ENCODE measurements at regions not wholly inside any gene's neighbourhood (a gene's known extent, or its start where the extent isn't known, plus 50 kb on each side); places are given as distances from the start of the nearest gene placed in this dataset.

DNA sequence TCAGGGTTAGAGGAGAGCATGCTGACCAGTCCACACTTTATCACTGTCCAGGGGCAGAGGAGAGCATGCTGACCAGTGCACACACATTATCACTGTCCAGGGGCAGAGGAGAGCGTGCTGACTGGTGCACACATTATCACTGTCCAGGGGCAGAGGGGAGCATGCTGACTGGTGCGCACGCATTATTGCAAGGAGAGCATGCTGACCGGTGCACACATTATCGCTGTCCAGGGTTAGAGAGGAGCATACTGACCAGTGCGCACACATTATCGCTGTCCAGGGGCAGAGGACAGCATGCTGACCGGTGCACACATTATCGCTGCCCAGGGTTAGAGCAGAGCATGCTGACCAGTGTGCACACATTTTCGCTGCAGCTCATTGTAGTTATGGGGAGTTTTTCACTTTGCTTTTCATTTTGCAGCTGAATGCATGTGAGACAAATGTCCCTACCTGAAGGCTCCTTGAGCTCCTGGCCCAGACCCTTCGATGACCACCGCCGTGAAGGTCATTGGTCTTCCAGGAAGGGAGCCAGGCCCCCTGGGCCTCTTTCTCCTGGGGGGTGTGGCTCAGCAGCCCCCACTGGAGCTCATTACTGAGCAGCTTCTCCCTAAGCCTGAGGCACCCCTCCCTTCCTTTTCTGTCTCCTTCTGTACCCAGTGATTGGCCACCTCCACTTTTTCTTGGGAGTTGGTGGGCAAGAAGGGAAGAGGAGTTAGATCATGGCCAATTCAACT, 178.8 kb upstream of the AFDN start:
- H3K9me3 ChIP-seq, result no peaks in the 10 kb centered on the region
- no peaks in the 10 kb centered on the region for H3K36me3 ChIP-seq
- no peaks in the 10 kb centered on the region for H3K4me1 ChIP-seq
- no peak for TF ChIP-seq CTCF (IDR thresholded peaks at IDR 0.05)
- no peak overlapping the region for H3K27ac ChIP-seq
- no peaks in the 10 kb centered on the region for H3K27me3 ChIP-seq
- intact Hi-C loops (cut with DNase I), result no loop called here
- no peak overlapping the region for H3K4me3 ChIP-seq
- H3K9ac ChIP-seq (ENCODE audit: low read depth in 2 of 2, low read length in 2 of 2), result no peak overlapping the region
- no peak for DNase-seq

DNA sequence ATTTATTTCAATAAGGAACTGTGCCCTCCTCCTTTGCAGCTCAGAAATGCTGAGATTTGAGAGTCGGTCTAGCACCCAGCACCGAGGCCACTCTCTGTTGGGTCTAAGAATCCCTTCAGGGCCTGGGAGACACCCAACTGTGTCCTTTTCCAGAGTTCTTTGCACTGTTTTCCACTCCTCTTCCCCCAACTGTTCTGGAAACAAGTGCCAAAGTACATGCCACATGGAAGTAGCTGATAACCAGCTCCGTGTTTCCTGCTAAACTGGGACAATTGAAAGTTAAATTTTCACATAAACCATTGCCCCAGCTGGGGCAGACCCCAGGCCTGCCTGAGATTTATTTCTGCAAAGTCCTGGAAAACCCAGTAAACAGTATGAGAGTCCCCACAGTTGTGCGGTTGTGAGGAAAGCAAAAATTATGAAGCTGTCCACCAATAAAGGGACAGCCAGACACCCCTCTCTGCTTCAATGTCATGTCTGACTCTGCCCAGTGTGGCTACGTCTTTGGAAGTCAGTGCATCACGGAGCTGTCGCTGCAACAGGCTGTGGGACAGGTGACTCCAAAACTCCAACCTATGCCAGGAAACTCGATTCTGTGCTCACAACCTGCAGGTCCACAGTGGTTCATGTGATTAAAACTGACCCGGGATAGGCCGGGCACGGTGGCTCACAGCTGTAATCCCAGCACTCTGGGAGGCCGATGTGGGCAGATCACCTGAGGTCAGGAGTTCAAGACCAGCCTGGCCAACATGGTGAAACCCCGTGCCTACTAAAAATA, 178.0 kb upstream of the AFDN start:
- intact Hi-C loops (cut with DNase I), result no loop called here
- no peak for TF ChIP-seq CTCF (IDR thresholded peaks at IDR 0.05)
- no peaks in the 10 kb centered on the region for H3K4me1 ChIP-seq
- no peak overlapping the region for H3K9ac ChIP-seq (ENCODE audit: low read depth in 2 of 2, low read length in 2 of 2)
- no peaks in the 10 kb centered on the region for H3K27me3 ChIP-seq
- no peaks in the 10 kb centered on the region for H3K36me3 ChIP-seq
- H3K27ac ChIP-seq, result no peak overlapping the region
- no peak for DNase-seq
- no peaks in the 10 kb centered on the region for H3K9me3 ChIP-seq
- H3K4me3 ChIP-seq, result no peak overlapping the region

GRCh38 chr6:167649476-167649875, 177.2 kb upstream of the AFDN start:
- intact Hi-C loops (cut with DNase I), result no loop called here
- TF ChIP-seq CTCF (IDR thresholded peaks at IDR 0.05), result no peak
- H3K4me3 ChIP-seq, result no peak overlapping the region

DNA sequence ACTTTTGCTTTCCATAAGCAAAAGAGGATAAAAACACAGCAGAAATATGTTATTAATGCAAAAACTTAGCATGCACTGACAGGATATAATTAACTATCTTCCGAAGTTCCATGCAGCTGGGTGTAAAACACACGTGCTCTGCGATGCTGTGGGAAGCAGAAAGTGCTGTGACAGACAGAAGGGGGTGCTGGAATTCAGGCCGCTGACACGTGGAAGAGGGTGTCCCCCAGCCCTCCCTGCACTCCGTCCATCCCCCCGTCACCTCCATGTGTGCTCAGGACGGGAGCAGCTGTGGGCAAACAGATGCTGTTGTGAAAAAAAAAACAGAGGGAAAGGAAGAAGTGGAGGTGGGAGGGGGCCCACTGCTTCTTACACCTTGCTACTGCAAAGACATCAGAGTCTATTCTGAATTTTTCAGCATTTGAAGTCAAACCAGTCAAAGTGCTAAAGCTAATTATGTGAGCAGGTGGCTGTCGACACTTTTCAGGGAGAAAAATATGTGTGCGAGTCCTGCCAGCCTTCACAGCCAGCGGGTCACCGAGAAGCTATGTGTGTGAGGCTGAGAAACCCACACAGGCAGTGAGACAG, 175.9 kb upstream of the AFDN start:
- no peak overlapping the region for H3K4me3 ChIP-seq
- intact Hi-C loops (cut with DNase I), result no loop called here
- H3K27me3 ChIP-seq, result no peaks in the 10 kb centered on the region
- no peaks in the 10 kb centered on the region for H3K36me3 ChIP-seq
- H3K9ac ChIP-seq (ENCODE audit: low read depth in 2 of 2, low read length in 2 of 2), result no peak overlapping the region
- H3K27ac ChIP-seq, result no peak overlapping the region
- DNase-seq, result no peak
- no peaks in the 10 kb centered on the region for H3K9me3 ChIP-seq
- no peaks in the 10 kb centered on the region for H3K4me1 ChIP-seq
- no peak for TF ChIP-seq CTCF (IDR thresholded peaks at IDR 0.05)

More at GRCh38 chr6:167649476-167649875, 177.2 kb upstream of the AFDN start:
- Histone ChIP-seq H3K9ac (ENCODE audit: low read depth in 2 of 2, low read length in 2 of 2) (no peak overlapping the region), H3K27ac (no peak overlapping the region), H3K4me1 (no peaks in the 10 kb centered on the region), H3K9me3 (no peaks in the 10 kb centered on the region), H3K36me3 (no peaks in the 10 kb centered on the region), H3K27me3 (no peaks in the 10 kb centered on the region)
- DNase-seq, result no peak

DNA sequence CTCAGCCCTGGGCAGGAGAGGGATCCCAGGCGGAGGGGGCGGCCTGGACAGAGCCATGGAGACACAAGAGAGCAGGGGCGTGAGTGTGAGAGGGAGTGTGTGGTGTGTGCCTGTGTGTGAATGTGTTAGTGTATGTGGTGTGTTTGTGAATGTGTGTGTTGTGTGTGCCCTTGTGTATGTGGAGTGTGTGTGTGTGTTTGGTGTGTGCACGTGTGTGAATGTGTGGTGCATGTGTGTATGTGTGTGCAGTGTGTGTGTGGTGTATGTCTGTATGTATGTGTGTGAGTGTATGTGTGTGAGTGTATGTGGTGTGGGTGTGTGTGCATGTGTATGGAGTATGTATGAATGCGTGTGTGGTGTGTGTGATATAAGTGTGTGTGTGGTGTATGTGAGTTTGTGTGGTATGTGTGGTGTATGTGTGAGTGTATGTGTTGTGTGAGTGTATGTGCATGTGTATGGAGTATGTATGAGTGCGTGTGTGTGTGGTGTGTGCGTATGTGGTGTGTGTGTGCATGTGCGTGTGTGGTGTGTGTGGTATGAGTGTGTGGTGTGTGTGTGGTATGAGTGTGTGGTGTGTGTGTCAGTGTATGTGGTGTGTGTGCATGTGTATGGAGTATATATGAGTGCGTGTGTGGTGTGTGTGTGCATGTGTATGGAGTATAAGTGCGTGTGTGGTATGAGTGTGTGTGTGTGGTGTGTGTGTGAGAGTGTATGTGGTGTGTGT, 175.2 kb upstream of the AFDN start:
- no peak overlapping the region for H3K9ac ChIP-seq (ENCODE audit: low read depth in 2 of 2, low read length in 2 of 2)
- no peak overlapping the region for H3K27ac ChIP-seq
- intact Hi-C loops (cut with DNase I), result no loop called here
- no peaks in the 10 kb centered on the region for H3K36me3 ChIP-seq
- TF ChIP-seq CTCF (IDR thresholded peaks at IDR 0.05), result no peak
- no peak for DNase-seq
- H3K4me3 ChIP-seq, result no peak overlapping the region
- no peaks in the 10 kb centered on the region for H3K9me3 ChIP-seq
- H3K27me3 ChIP-seq, result no peaks in the 10 kb centered on the region
- no peaks in the 10 kb centered on the region for H3K4me1 ChIP-seq

Data from colonic mucosa (tissue), 4 donors.